Fibroblast of skin of scalp (primary cell): ENCODE measurements at regions not wholly inside any gene's neighbourhood (a gene's known extent, or its start where the extent isn't known, plus 50 kb on each side); places are given as distances from the start of the nearest gene placed in this dataset.
A peak's percentile ranks its signal among the peaks of the same experiment; 100 is the strongest.

Experiments
- DNase-seq: peaks from one replicate; pipeline ENCODE4 v3.0.0-alpha.2; 2013

- no peak for DNase-seq
Measured at GRCh38 chr2:128833664-128834027, 515.0 kb upstream of the HS6ST1 start.

- no peak for DNase-seq
Measured at GRCh38 chr2:128834207-128834879, 515.7 kb upstream of the HS6ST1 start.

GRCh38 chr2:128834880-128835252 is 516.2 kb upstream of the HS6ST1 start:
- DNase-seq: no peak

GRCh38 chr2:128835342-128835855 is 516.7 kb upstream of the HS6ST1 start:
- no peak for DNase-seq

GRCh38 chr2:128835974-128836373 is 517.3 kb upstream of the HS6ST1 start:
- no peak for DNase-seq

GRCh38 chr2:128836559-128837100 is 518.0 kb upstream of the HS6ST1 start:
- no peak for DNase-seq

GRCh38 chr2:128838244-128838643 is 519.6 kb upstream of the HS6ST1 start:
- no peak for DNase-seq

GRCh38 chr2:128841803-128842202 is 523.1 kb upstream of the HS6ST1 start:
- DNase-seq: no peak

GRCh38 chr2:128867311-128867710 is 548.6 kb upstream of the HS6ST1 start:
- DNase-seq: no peak

- no peak for DNase-seq
Measured at GRCh38 chr2:128867936-128868636, 549.4 kb upstream of the HS6ST1 start.

- peak; percentile 86 for DNase-seq
Measured at GRCh38 chr2:128868686-128869551, 550.3 kb upstream of the HS6ST1 start.

GRCh38 chr2:128874608-128875007 is 555.9 kb upstream of the HS6ST1 start:
- DNase-seq: no peak

GRCh38 chr2:128876986-128877983 is 558.6 kb upstream of the HS6ST1 start:
- DNase-seq: no peak

- DNase-seq: no peak
Measured at GRCh38 chr2:128879161-128879560, 560.5 kb upstream of the HS6ST1 start.

- no peak for DNase-seq
Measured at GRCh38 chr2:128894896-128895295, 576.2 kb upstream of the HS6ST1 start.

- DNase-seq: no peak
Measured at GRCh38 chr2:128901572-128902391, 583.1 kb upstream of the HS6ST1 start.

GRCh38 chr2:128903637-128904036 is 585.0 kb upstream of the HS6ST1 start:
- no peak for DNase-seq

- no peak for DNase-seq
Measured at GRCh38 chr2:128911276-128911675, 592.6 kb upstream of the HS6ST1 start.

- DNase-seq: no peak
Measured at GRCh38 chr2:128914320-128914719, 595.7 kb upstream of the HS6ST1 start.

GRCh38 chr2:128921751-128922150 is 603.1 kb upstream of the HS6ST1 start:
- DNase-seq: no peak

- no peak for DNase-seq
Measured at GRCh38 chr2:128922154-128922553, 603.5 kb upstream of the HS6ST1 start.
